AG09319 (cell line): ENCODE measurements at regions not wholly inside any gene's neighbourhood (a gene's known extent, or its start where the extent isn't known, plus 50 kb on each side); places are given as distances from the start of the nearest gene placed in this dataset.

Source experiments
- DNase-seq: peaks from one replicate; pipeline ENCODE4 v3.0.0-alpha.2; 2010; ENCODE audit warnings: low read depth; ENCODE audit errors: extremely low read depth
- TF ChIP-seq, protein P1 (sequence below): IDR thresholded peaks from 2 replicates; pipeline ENCODE4 v1.5.1; 2011; ENCODE audit warnings: low read depth, mild to moderate bottlenecking, inconsistent platforms, low read length, moderate library complexity

DNA sequence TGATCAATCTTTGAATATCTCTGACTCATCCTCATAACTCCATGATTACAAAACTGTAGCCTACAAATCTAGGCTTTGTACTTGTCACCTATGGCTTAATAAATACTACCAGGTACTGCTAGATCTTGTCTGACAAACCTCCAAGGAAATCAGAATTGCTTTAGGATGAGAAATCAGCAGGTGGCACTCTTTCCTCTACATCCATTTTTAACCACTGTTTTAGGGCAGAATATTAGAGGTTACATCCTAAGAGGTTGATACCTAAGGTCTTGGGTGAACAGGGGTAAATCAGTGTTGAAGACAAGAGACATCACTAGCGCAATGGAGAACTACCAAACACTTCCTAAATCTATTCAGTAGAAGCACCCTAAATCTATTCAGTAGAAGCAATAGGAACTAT lies 63.1 kb upstream of the SOX5 start:
- no peak for DNase-seq
- TF ChIP-seq, protein P1, sequence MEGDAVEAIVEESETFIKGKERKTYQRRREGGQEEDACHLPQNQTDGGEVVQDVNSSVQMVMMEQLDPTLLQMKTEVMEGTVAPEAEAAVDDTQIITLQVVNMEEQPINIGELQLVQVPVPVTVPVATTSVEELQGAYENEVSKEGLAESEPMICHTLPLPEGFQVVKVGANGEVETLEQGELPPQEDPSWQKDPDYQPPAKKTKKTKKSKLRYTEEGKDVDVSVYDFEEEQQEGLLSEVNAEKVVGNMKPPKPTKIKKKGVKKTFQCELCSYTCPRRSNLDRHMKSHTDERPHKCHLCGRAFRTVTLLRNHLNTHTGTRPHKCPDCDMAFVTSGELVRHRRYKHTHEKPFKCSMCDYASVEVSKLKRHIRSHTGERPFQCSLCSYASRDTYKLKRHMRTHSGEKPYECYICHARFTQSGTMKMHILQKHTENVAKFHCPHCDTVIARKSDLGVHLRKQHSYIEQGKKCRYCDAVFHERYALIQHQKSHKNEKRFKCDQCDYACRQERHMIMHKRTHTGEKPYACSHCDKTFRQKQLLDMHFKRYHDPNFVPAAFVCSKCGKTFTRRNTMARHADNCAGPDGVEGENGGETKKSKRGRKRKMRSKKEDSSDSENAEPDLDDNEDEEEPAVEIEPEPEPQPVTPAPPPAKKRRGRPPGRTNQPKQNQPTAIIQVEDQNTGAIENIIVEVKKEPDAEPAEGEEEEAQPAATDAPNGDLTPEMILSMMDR, result peak; percentile 25

DNA sequence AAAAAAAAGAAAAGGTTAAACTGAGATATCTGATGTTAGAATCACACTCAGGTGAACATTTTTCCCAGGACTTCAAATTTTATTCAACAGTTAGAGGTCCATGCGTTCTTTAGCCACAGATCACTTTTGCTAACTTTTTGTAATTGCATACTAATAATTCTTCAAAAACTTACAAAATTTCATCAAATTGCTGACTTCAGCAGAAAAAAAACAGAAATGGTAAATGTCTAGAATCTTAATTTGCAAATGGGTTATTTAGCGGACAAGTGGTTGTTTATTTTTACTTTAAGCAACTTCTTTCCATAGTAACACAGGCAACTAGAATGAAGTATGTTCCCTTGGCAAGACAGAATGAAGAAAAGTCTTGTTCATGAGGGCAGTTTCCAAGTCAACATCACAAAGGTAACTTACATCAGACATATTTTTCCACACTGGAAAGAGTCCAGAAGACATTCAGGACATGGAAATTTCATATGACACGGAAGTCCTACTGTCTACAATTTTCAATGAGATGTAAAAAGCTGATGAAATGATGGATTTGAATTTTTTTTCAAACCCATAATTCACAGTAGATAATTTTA lies 62.5 kb upstream of the SOX5 start:
- DNase-seq, result no peak
- TF ChIP-seq, protein P1, result no peak

DNA sequence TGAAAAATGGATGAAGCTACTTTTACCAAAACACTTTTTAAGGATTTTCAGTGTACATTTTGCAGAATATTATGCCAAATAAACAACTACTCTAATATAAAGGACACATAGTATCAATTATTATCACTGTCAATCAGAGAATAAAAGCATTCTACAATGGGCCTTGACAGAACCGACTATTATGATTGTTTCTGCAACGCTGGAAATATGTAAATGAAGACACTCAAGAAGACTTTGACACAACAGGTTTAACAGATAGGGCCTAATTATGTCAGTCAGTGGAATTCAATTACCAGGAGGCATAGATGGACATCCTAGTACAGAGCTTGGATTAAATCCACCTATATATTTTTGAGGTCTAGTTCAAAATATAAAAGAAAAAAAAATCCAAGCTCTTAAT lies 58.7 kb upstream of the SOX5 start:
- no peak for DNase-seq
- TF ChIP-seq, protein P1, result no peak
